Fibroblast of villous mesenchyme (primary cell): ENCODE measurements at regions not wholly inside any gene's neighbourhood (a gene's known extent, or its start where the extent isn't known, plus 50 kb on each side); places are given as distances from the start of the nearest gene placed in this dataset.
"Not testable (repeated sequence)": the region's sequence is repeated elsewhere in the genome, so short reads cannot be mapped to it uniquely, and the experiment has no call there.

Experiments used
- DNase-seq: peaks from one replicate; pipeline ENCODE4 v3.0.0-alpha.2; 2010; ENCODE audit warnings: low read depth
- H3K4me3 ChIP-seq: 2 replicates; pipeline ENCODE4 v1.5.1; 2011; ENCODE audit warnings: low read depth, mild to moderate bottlenecking, low read length
- CTCF ChIP-seq: IDR thresholded peaks from 2 replicates; pipeline ENCODE4 v1.5.1; 2012; ENCODE audit warnings: low read depth, mild to moderate bottlenecking, low read length; ENCODE audit not compliant: insufficient read depth

- H3K4me3 ChIP-seq = no peak overlapping the region
- DNase-seq = no peak
- no peak for TF ChIP-seq CTCF
These were observed 62.6 kb upstream of the PAX8 start for GRCh38 chr2:113341191-113341869.

GRCh38 chr2:113337809-113338208 lies 59.1 kb upstream of the PAX8 start:
- H3K4me3 ChIP-seq = no peak overlapping the region
- no peak for TF ChIP-seq CTCF
- no peak for DNase-seq

GRCh38 chr2:113336040-113336439 lies 57.3 kb upstream of the PAX8 start:
- not testable (repeated sequence) for H3K4me3 ChIP-seq
- DNase-seq = peak; percentile 63

- no peak for TF ChIP-seq CTCF
- H3K4me3 ChIP-seq = no peak overlapping the region
These were observed 55.4 kb upstream of the PAX8 start for GRCh38 chr2:113334147-113334546.

GRCh38 chr2:113333735-113334134 lies 55.0 kb upstream of the PAX8 start:
- DNase-seq = not testable (repeated sequence)

More at GRCh38 chr2:113334147-113334546, 55.4 kb upstream of the PAX8 start:
- DNase-seq = no peak

GRCh38 chr2:113330060-113330767 lies 51.5 kb upstream of the PAX8 start:
- not testable (repeated sequence) for H3K4me3 ChIP-seq, DNase-seq

More at GRCh38 chr2:113333735-113334134, 55.0 kb upstream of the PAX8 start:
- H3K4me3 ChIP-seq = not testable (repeated sequence)

GRCh38 chr2:113328973-113329372 lies 50.3 kb upstream of the PAX8 start:
- DNase-seq, H3K4me3 ChIP-seq: not testable (repeated sequence)

- DNase-seq, H3K4me3 ChIP-seq: not testable (repeated sequence)
These were observed 49.9 kb upstream of the PAX8 start for GRCh38 chr2:113328572-113328971.
